Smooth muscle cell (in vitro differentiated cells): ENCODE measurements at regions not wholly inside any gene's neighbourhood (a gene's known extent, or its start where the extent isn't known, plus 50 kb on each side); places are given as distances from the start of the nearest gene placed in this dataset.

Experiments
- DNase-seq: peaks from one replicate; lab custom pipeline; 2025; ENCODE audit not compliant: unreplicated experiment; lab: John Stamatoyannopoulos, UW
- H2AFZ ChIP-seq: fragments of 200-600 bp; sonication (generic); 2 replicates; pipeline ENCODE4 v1.6.0; 2016; ENCODE audit warnings: antibody characterized with exemption, low read depth, mild to moderate bottlenecking
- H3F3A ChIP-seq: fragments of 200-600 bp; sonication (generic); 2 replicates; pipeline ENCODE4 v1.6.0; 2017; ENCODE audit warnings: antibody characterized with exemption, low read depth
- H3K27ac ChIP-seq: fragments of 200-600 bp; sonication (generic); 2 replicates; pipeline ENCODE4 v1.5.1; 2016; ENCODE audit warnings: low read depth, mild to moderate bottlenecking
- H3K27me3 ChIP-seq: fragments of 200-600 bp; sonication (generic); 2 replicates; pipeline ENCODE4 v1.6.1; 2016; ENCODE audit warnings: low read depth, mild to moderate bottlenecking
- H3K36me3 ChIP-seq: fragments of 200-600 bp; sonication (generic); 2 replicates; pipeline ENCODE4 v1.5.1; 2016; ENCODE audit warnings: low read depth
- H3K4me1 ChIP-seq: fragments of 200-600 bp; sonication (generic); 2 replicates; pipeline ENCODE4 v1.5.1; 2016; ENCODE audit warnings: low read depth
- H3K4me2 ChIP-seq: fragments of 200-600 bp; sonication (generic); 2 replicates; pipeline ENCODE4 v1.6.0; 2016; ENCODE audit warnings: mild to moderate bottlenecking
- H3K4me3 ChIP-seq: fragments of 200-600 bp; sonication (generic); 2 replicates; pipeline ENCODE4 v1.5.1; 2016; ENCODE audit warnings: mild to moderate bottlenecking
- H3K79me2 ChIP-seq: fragments of 200-600 bp; sonication (generic); 2 replicates; pipeline ENCODE4 v1.6.0; 2016; ENCODE audit warnings: low read depth, mild to moderate bottlenecking
- H3K9ac ChIP-seq: fragments of 200-600 bp; sonication (generic); 2 replicates; pipeline ENCODE4 v1.6.0; 2016; ENCODE audit warnings: low read depth
- H3K9me3 ChIP-seq: fragments of 200-600 bp; sonication (generic); replicated peaks from 2 replicates; pipeline ENCODE4 v1.5.1; 2016; ENCODE audit warnings: low read depth
- H4K20me1 ChIP-seq: fragments of 200-600 bp; sonication (generic); 2 replicates; pipeline ENCODE4 v1.6.0; 2016; ENCODE audit warnings: low read depth
- CTCF ChIP-seq: fragments of 200-600 bp; sonication (generic); IDR thresholded peaks from 2 replicates; pipeline ENCODE4 v1.5.1; 2017; ENCODE audit warnings: borderline replicate concordance, mild to moderate bottlenecking, antibody characterized with exemption; ENCODE audit not compliant: insufficient read depth, poor library complexity, severe bottlenecking
- WGBS: methylation state at CpG from one replicate; pipeline ENCODE4 v1.1.7; 2016; ENCODE audit warnings: low lambda C conversion rate; 5-methylcytosine and 5-hydroxymethylcytosine counted together

DNA sequence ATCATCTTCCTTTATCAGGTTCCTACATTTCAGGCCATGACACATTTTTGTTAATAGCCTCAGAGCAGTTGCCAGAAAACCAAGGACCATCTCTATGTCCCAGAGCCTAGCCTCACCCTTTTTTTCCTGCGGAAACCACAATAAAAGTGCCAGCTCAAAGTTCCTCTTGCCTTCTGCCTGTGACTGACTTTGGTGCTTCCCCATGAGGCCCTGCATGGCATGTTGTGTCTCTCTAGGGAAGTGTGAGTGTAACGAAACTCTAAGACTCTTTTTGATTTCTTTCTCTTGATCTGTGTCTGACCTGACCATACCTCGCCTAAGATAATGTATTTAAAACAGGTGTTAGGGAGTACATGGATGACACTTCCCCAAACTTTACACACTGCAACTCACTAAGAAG lies 642.3 kb upstream of the BOD1L1 start:
- 88% methylated on average over 3 of the region's 3 CpGs for WGBS
- Histone ChIP-seq H3K9me3 (no peaks in the 10 kb centered on the region), H3K4me3 (no peak overlapping the region), H3K4me1 (no peaks in the 10 kb centered on the region), H3K79me2 (no peaks in the 10 kb centered on the region), H3K9ac (no peak overlapping the region), H2AFZ (no peak overlapping the region), H3K27ac (no peak overlapping the region), H3K36me3 (no peaks in the 10 kb centered on the region), H3K27me3 (no peaks in the 10 kb centered on the region), H3F3A (no peaks in the 10 kb centered on the region), H4K20me1 (no peaks in the 10 kb centered on the region), H3K4me2 (no peak overlapping the region)
- no peak for TF ChIP-seq CTCF
- no peak for DNase-seq

GRCh38 chr4:14272206-14272605 lies 644.7 kb upstream of the BOD1L1 start:
- Histone ChIP-seq H3K27ac (no peak overlapping the region), H3K4me3 (no peak overlapping the region), H3K36me3 (no peaks in the 10 kb centered on the region), H3K9me3 (no peaks in the 10 kb centered on the region), H3F3A (no peaks in the 10 kb centered on the region), H3K79me2 (no peaks in the 10 kb centered on the region), H4K20me1 (no peaks in the 10 kb centered on the region), H3K4me1 (no peaks in the 10 kb centered on the region), H3K9ac (no peak overlapping the region), H3K4me2 (no peak overlapping the region), H2AFZ (no peak overlapping the region), H3K27me3 (no peaks in the 10 kb centered on the region)
- DNase-seq, result no peak
- WGBS, result 89% methylated on average over 1 of the region's 1 CpG
- no peak for TF ChIP-seq CTCF

DNA sequence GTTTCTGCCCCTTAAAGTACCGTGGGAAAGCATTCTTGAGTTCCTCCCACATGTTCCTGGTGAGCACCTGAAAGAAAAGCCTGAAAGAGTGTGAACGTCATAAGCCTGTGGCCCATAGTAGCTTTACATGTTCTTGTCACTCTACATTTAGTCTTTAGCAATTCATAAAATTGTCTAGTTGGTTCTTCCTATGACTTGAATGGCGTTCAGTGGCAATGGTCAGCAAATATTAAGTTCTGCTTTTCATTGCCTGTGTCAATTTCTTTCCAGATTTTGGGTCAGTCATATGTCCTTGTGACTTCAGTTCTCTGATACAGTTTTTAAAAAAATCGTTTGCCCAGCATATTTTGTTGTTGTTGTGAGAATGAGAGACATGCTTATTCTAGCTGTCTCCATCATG lies 650.0 kb upstream of the BOD1L1 start:
- no peaks in the 10 kb centered on the region for H3K27me3 ChIP-seq
- H3K4me2 ChIP-seq, result no peak overlapping the region
- H3K4me1 ChIP-seq, result no peaks in the 10 kb centered on the region
- no peaks in the 10 kb centered on the region for H3F3A ChIP-seq
- no peak overlapping the region for H3K9ac ChIP-seq
- no peak overlapping the region for H3K27ac ChIP-seq
- no peaks in the 10 kb centered on the region for H3K79me2 ChIP-seq
- 73% methylated on average over 4 of the region's 4 CpGs for WGBS
- no peak overlapping the region for H2AFZ ChIP-seq
- no peaks in the 10 kb centered on the region for H4K20me1 ChIP-seq
- TF ChIP-seq CTCF, result no peak
- H3K36me3 ChIP-seq, result no peaks in the 10 kb centered on the region
- H3K4me3 ChIP-seq, result no peak overlapping the region
- DNase-seq, result no peak
- H3K9me3 ChIP-seq, result no peaks in the 10 kb centered on the region

- no peaks in the 10 kb centered on the region for H3K27me3 ChIP-seq
- H3K36me3 ChIP-seq, result no peaks in the 10 kb centered on the region
- no peak overlapping the region for H3K4me2 ChIP-seq
- 58% methylated on average over 1 of the region's 1 CpG for WGBS
- no peak for TF ChIP-seq CTCF
- H3K4me1 ChIP-seq, result no peaks in the 10 kb centered on the region
- no peak overlapping the region for H3K4me3 ChIP-seq
- no peak overlapping the region for H2AFZ ChIP-seq
- H3K9me3 ChIP-seq, result no peaks in the 10 kb centered on the region
- no peaks in the 10 kb centered on the region for H3F3A ChIP-seq
- DNase-seq, result no peak
- H3K9ac ChIP-seq, result no peak overlapping the region
- H3K79me2 ChIP-seq, result no peaks in the 10 kb centered on the region
- no peaks in the 10 kb centered on the region for H4K20me1 ChIP-seq
- H3K27ac ChIP-seq, result no peak overlapping the region
Observed at GRCh38 chr4:14280567-14280966, 653.0 kb upstream of the BOD1L1 start.
